ENCODE measurements at regions not wholly inside any gene's neighbourhood (a gene's known extent, or its start where the extent isn't known, plus 50 kb on each side); places are given as distances from the start of the nearest gene placed in this dataset.
A peak's percentile ranks its signal among the peaks of the same experiment; 100 is the strongest.
"Not testable (repeated sequence)": the region's sequence is repeated elsewhere in the genome, so short reads cannot be mapped to it uniquely, and the experiment has no call there.

DNA sequence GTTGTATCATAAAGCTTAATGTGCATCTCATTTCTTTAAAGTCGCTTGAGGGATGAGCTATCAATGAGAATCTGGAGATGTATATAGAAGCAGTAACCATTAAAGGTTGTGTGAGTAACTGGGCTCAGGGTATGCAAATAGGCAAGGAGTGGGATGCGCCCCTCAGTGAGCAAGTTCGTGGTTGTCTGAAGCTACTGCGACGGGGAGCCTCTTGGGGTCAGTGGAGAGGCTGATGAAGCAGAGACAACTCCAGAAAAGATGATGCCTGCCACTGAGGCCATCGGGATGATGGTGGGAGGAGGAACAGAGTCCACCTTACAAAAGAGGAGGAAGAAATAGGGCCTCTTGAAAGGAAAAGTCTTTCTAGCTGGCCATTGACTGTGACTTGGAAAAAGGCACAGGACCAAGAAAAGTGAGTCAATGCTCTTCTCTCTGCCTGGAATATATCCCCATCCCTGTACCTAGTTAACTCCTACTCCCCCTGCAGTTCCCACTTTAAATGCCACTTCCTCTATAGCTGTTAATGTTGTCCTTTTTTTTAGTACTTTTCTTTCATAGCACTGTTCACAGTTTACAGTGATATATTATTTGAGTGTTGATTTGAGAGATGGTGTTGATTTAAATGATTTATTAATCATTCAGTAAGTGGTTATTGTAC is 51.4 kb upstream of the LSM6 start:
- no peak for DNase-seq (ENCODE audit: low read depth in 2 of 2)

DNA sequence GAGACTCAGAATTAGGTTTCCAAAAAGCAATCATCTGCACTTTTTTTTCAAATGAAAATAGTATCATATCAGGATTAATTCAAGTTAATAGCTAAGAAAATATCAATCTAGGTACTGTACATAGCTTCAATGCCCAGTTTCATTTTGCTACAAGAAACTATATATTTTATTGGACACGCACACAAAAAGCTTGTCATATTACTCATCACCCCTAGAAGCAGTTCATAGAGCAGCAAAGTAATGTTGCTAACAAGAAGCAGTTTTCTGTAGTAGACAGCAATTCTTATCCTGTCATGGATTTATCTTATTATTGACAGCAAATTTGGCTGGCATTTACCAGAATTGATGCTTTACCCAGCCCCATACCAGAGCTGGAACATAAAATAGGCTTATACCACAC is 52.3 kb upstream of the LSM6 start:
- no peak for DNase-seq (ENCODE audit: low read depth in 2 of 2)

DNA sequence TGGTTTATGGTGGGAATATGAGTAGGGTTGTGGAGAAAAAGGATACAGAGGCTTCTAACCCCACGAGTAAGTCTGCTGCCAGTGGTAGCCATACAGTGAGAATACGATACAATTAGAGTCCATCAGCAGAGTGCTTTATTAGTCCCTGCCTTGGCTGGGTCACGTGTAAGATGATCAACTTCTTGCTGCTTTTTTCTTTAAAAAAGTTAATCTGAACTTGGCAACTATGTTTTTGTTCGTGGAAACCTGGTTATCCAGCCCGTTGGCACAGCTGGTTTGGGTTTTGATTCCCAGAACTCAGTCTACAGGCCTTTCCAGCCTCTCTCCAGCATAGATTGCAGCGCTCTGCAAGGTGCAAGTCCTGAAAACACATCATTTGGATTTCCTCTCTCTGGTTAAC is 53.1 kb upstream of the LSM6 start:
- no peak for DNase-seq (ENCODE audit: low read depth in 2 of 2)

DNA sequence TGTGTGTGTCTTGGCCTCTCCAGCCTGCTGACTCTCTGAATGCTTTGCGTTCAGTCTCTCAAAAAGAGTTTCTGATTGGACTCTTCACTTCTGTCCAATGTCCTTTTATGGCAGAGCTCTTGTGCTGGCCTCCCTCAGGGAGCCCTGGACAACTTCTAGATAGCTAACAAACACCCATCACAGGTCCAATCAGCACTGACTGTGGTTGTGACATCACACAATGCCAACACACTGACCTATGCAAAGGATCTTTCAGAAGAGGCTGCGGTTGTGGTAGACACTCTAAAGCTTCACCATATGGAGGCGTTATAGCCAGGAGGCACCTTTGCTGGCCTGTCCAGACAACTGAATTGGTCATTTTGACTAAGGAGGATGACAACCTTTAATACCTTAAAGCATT is 53.8 kb upstream of the LSM6 start:
- DNase-seq (ENCODE audit: low read depth in 2 of 2) = no peak

DNA sequence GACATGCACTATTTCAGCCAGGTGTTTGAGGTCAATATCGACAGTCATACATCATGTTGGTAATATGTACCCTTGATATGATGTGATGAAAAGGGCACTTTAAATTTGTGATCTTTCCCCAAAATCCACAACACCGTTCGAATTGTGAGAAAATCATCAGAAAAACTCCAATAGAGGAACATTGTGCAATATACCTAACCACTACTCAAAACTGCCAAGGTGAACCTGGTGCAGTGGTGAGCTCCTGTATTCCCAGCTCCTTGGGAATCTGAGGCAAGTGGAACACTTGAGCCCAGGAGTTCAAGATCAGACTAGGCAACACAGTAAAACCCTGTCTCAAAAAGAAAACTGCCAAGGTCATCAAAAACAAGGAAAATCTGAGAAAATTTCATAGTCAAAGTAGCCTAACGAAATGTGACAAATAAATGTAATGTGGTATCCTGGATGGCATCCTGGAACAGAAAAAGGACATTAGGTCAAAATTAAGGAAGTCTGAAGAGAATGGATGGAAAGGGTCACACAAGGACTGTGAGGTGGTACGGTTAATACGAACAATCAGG is 55.6 kb upstream of the LSM6 start:
- DNase-seq (ENCODE audit: low read depth in 2 of 2) = no peak

DNA sequence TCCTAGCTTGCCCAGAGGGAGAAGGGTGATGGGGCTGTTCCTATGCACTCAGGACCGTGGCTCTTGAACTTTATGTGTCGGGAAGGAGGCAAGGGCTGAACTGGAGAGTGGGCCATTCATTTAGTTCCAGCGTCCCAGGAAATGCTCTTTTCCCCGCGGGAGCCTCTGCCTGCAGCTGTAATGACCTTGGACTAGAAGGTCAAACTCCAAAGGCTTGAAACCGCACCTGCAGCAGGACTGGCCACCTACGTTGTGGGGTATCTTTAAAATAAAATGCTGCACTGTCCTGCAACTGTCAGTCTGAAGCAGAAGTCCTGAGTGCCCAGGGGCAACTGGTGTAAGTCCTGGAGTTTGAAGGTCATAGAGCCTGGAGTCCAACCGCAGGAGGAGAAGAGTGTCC is 61.5 kb upstream of the LSM6 start:
- DNase-seq (ENCODE audit: low read depth in 2 of 2) = no peak

DNA sequence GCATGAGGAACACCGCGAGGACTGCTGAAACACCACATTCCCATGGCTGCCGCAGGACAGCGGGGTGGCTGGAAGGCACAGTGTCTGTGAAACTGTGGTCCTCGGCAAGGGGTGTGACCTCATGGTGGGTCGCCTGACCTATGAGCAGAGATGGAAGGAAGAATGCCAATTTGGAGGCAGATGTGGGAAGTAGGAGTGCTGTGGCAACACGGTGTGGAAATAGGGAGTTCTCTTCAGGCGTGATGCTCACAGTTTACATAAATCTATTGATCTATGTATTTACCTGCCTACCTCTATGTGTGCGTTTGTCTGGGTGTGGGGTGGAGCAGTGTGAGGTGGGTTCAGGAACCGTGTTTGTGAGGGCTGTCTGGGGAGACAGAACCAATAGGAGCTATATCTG is 62.3 kb upstream of the LSM6 start:
- DNase-seq (ENCODE audit: low read depth in 2 of 2) = no peak

DNA sequence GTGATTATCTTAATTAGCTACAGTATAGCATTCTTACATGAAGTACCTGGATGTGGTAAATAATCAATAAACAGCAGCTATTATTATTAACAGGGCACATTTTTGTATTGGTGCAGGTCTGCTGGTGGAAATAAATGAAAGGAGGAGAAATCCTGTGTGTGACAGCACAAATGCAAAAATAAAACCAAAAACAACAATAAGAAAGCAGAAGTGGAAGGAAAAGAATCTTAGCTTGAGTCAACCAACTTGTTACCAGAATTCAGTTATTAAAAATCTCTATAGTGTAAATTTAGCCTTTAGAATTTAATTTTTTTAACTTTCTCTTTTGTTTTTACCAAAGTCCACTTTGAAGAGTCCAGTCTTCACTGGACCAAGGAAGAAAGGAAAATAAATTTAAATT is 63.1 kb upstream of the LSM6 start:
- no peak for DNase-seq (ENCODE audit: low read depth in 2 of 2)

DNA sequence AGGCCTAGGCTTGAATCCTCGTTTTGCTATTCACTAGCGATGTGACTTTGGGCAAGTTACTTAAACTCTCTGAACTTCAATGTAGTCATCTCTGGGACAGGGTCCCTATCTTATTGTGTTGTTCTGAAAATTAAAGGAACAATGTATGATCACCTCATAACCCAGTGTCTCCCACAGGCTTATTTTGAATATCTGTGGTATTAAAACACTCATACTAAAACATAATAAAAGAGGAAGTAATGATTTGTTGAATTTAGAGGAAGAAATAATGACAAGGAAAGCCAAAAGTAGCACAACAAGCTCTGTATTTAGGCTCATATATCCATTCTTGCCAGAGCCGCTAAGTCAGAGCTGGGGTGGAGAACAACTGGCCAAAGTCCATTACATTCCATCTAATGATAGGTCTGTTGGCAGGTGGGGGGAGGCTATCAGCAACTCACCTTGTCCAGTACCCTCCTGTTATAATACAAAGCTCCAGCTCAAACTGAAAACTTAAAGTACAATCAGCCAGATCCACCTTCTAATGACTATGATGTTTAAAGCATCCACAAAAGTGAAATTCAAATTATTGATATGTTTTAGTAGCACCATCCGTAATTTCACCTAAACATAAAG is 64.5 kb upstream of the LSM6 start:
- DNase-seq (ENCODE audit: low read depth in 2 of 2) = no peak

DNA sequence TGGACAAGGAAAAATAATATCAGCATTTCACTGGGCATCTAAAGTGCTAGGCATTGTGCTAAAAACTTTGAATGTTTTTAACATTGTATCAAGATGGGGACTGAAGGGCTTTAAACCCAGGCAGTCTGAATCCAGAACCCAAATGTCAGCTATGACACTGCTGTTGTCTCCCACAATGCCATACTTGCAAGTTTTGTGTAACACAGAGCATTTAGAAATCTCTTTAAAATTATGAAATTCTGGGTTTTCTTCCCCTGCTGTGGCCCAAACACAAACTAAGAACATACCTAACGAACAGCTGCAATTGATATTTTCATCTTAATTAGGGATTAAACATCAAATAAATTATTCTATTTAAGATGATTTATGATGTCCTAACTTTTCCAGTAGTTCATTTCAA is 66.8 kb upstream of the LSM6 start:
- no peak for DNase-seq (ENCODE audit: low read depth in 2 of 2)

DNA sequence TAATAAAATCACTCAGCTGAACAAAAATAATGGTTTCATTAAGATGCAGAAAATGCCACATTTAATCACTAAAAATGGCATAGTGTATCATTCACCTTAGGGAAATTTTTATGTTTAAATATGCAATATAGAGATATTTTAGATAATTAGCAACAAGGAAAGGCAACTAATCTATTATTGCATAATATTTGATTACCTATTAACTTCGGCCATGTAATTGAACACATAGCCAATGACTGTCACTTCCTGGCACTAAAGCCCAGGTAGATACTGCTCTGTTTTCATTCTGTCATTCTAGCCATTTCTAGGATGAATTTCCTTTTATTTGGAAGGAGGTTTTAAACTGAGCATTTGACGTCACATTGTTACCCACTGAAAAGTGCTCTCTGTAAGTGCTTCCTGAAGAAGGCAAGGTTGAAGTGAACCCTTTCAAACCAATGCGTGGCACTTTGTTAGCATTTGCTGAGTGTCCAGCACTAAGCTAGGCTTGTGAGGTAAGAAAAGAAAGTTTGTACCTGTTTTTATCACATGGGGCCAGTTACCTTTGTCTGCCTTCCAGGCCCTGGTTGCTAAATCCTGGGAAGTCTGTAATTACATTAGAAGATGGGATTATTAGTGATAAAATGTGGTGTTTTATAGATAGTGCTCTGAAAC is 67.8 kb upstream of the LSM6 start:
- DNase-seq (ENCODE audit: low read depth in 2 of 2) = no peak

DNA sequence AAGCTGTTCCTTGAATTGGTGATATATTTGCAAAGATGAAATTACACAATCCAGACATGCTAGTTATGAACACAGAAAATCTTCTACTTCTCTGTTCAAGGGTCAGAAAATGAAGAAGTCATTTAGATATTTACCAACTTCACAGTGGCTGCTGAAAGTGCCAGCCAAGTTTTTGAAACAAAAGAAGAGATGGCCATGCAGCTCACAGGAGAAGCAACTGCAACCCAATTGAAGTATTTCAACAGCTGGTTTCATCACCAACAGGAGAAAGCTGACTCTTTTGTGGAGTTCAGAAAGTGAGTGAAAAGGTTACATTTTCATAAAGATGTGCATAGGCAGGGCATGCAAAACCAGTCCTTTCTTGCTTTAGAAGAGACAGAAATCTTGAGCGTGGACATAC is 70.1 kb upstream of the LSM6 start:
- no peak for DNase-seq (ENCODE audit: low read depth in 2 of 2)

DNA sequence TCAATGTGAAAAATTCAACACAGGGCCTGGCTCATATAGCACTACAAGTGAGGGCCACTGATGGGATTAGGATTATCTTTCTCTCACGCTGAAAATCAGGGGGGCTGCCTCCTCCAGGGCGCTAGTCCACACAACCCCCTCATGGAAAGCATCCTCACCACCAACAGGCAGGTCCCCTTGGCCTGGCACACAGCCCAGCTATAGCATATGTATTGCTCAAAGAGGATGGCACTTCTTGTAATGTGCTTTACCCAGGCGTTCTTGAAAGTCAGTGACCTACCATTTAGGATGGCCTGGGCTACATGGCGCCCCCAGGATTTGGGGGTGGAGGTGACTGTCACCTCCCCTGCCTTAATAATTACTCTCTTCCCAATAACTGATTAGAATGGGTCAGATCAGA is 71.0 kb upstream of the LSM6 start:
- DNase-seq (ENCODE audit: low read depth in 2 of 2) = no peak

DNA sequence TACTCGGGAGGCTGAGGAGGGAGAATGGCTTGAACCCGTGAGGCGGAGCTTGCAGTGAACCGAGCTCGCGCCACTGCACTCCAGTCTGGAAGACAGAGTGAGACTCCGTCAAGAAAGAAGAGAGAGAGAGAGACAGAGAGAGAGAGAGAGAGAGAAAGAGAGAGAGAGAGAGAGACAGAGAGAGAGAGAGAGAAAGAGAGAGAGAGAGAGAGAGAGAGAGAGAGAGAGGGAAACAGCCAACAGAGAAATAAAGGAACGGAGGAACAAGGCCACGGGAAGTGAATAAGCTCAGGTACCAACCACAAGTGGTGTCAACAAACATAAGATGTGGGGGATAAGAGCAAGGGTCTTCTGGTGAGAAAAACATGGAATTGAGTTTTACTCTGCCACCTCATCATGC is 71.5 kb upstream of the LSM6 start:
- DNase-seq (ENCODE audit: low read depth in 2 of 2) = not testable (repeated sequence)

DNA sequence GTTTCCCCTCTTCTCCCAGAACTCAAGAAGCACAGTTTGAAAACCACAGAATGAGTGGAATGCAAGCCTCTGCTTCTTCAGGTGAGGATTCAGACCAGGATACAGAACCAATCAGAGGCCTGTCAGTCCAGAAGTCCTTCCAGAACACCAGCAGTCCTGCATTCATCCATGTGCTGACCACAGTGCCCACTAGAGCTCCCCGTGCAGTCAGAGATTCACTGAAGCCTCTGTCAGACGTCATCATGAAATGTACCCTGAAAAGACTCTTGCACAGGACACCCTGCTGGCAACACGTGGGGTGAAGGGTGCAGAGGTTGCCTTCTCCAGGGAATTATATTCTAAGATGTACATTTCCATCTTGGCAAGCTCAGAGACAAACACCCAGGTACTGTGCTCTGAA is 75.9 kb upstream of the LSM6 start:
- no peak for DNase-seq (ENCODE audit: low read depth in 2 of 2)

DNA sequence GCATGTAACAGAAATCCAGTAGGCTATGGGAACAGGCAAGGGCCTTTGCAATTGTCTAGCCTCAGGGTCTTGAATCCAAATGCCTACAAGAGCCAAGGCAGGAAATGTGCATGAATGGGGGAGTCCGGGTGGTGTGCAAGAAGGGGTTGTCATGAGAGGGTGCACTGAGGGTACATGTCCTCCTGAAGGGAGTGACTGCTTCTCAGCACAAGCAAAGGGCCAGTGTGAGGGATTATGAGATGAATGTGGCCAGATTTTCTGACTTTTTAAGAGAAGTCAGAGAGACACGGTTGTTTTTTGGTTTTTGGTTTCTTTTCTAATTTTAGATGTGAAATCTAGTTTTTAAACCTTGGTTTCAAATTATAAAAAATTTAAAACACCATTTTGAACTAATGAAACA is 76.5 kb upstream of the LSM6 start:
- no peak for DNase-seq (ENCODE audit: low read depth in 2 of 2)

DNA sequence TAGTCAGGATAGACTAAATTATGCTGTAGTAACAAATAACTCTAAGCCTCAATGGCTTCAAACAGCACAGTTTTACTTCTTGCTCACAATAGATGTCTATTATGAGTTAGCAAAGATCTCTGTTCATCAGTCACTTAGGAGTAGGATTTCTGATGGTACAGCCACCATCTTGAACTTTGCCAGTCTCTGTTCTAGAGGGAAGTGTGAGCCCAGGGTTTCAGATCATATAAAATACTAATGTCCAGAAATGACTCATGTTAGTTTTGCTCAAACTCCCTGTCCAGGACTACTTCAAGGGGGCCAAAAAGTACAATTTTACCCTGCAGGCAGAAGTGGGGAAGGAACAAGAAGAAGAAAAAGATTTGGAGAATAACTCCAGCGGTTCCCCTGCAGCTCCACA is 77.1 kb upstream of the LSM6 start:
- DNase-seq (ENCODE audit: low read depth in 2 of 2) = no peak

DNA sequence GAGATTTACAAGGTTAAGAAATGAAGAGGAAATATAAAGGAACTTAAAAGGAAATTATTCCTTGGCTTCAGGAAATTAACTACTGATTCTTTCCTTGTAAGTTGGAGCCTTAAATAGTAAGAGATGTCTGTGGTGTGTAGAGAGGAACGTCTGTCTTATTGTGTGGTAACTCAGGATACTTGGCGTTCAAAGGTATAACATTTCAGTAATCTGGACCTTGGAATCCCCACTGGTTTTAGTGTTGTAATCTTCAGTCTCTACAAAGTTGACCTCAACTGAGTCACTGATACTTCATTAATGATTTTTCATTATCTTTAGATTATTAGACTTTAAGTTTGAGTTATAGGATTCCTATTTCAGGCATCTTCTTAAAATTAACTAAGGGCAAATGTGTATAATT is 79.1 kb upstream of the LSM6 start:
- no peak for DNase-seq (ENCODE audit: low read depth in 2 of 2)

DNA sequence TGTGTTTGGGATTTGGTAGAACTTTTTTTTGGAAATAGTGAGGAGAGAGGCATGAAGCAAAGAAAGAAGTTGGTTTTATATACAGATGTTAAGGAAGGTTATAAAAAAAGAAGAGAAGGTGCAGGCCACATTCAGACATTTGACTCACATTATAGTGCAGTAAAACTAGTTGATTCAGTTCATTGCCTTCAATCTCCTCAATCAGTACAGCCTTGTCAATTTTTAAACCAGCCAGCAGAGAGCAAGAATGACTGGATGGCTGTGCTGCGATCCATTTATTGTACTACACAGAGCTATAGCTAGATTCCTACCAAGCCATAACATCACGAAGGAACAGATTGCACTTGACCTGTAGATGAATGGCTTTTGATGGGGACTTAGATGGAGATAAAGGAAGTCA is 79.7 kb upstream of the LSM6 start:
- no peak for DNase-seq (ENCODE audit: low read depth in 2 of 2)

DNA sequence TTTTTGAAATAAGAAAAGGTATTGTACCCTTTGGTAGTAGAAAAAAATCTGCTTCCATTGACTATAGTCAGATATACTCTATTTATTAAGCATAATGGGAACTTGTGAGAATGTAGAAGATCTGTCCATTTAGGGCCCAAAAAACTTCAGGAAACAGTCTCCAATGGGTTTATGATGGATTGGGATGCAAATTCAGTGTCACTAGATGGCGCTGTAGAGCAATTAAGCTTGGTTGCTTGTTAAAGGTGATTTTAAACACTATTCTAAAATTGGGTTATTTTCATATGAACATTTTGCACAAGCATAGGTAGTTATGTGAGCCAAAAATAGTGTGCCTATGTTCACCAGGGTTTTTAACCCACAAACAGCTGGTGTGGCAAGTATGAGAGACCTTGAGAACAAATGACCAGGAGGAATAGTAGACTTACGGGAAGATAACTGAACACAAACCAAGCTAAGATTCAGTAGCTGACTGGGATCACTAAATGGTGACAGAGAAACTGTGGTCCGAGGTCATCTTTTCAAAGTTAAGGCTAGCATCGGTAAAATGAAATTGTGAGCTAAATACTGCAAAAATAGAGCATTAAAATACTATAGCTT is 80.3 kb upstream of the LSM6 start:
- peak in 1 of 2 experiments; percentile 8 for DNase-seq (ENCODE audit: low read depth in 2 of 2)

DNA sequence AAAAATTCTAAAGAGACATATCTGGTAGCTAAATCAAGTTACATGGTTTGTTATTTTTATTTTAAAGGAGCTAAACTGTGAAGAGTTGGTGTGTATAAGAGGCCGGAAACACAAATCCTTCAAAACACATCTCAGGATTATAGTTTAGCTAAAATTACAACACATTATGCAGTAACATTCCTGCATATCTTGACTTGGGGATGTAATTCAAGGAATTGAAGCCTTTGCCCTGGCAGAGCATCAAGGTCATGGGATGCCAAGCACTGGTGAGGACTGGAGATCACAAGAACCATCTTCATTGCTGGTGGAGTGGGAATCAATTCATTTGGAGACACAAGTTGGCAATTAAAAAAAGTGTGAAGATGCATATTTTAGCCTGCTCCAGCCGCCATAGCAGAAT is 86.8 kb upstream of the LSM6 start:
- DNase-seq (ENCODE audit: low read depth in 2 of 2) = no peak

DNA sequence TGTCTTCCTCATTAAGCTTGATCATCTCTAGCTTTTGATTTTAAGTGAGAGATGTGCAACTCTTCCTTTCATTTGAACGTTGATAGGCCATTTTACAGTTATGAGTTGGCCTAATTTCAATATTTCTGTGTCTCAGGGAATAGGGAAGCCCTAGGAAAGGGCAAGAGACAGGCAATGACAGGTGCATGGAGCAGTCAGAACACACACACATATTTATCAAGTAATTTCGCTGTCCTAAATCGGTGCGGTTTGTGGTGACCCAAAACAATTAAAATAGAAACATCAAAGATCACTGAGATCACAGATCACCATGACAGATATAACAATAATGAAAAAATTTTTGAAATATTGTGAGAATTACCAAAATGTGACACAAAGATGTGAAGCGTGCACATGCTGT is 87.7 kb upstream of the LSM6 start:
- no peak for DNase-seq (ENCODE audit: low read depth in 2 of 2)

DNA sequence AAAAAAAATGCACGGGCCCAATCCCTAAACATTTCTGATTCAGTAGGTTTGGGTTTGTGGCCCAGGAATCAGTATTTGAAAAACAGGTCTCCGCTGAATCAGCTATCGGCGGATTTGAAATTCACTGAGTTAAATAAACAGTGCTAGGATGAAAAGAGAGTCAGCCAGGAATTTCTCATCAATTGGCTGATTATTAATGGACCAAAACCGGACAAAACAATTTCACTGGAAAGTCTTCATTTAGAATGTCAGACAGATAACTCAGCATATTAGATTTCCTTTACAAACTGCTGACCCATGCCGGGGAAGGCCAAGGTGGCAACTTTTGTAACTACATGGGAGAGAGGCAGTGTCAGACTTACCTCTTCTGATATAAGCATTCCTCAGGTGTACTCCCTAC is 99.4 kb upstream of the LSM6 start:
- DNase-seq (ENCODE audit: low read depth in 2 of 2) = no peak

Data from stimulated activated CD4-positive, alpha-beta T cell treated with anti-CD3 and anti-CD28 coated beads, Interleukin-12 subunit alpha, Interleukin-12 subunit beta, amount 100 ng/mL, for 24 hours (primary cell).